Bronchial epithelial cell (primary cell): ENCODE measurements at regions not wholly inside any gene's neighbourhood (a gene's known extent, or its start where the extent isn't known, plus 50 kb on each side); places are given as distances from the start of the nearest gene placed in this dataset.

Experiments
- DNase-seq: peaks from one replicate; pipeline ENCODE4 v3.0.0-alpha.2; 2010; ENCODE audit warnings: low read depth
- FAIRE-seq: peaks from 2 replicates; lab custom pipeline; 2011; peaks lifted over from hg19 to GRCh38; lab: Jason Lieb, UNC
- H3K27me3 ChIP-seq: 2 replicates; pipeline ENCODE4 v1.5.1; 2011; ENCODE audit warnings: low read length; ENCODE audit not compliant: control insufficient read depth, insufficient read depth
- H3K36me3 ChIP-seq: 2 replicates; pipeline ENCODE4 v1.5.1; 2011; ENCODE audit warnings: low read length; ENCODE audit not compliant: control insufficient read depth, insufficient read depth
- H3K4me3 ChIP-seq: 2 replicates; pipeline ENCODE4 v1.5.1; 2011; ENCODE audit warnings: mild to moderate bottlenecking, low read depth, low read length, control low read depth
- CTCF ChIP-seq: IDR thresholded peaks from 2 replicates; pipeline ENCODE4 v1.5.1; 2011; ENCODE audit warnings: mild to moderate bottlenecking, moderate library complexity, low read length, control low read depth, inconsistent platforms; ENCODE audit not compliant: insufficient read depth, severe bottlenecking

GRCh38 chr12:116508145-116509121 lies 50.7 kb upstream of the MAP1LC3B2 start:
- DNase-seq (no peak), FAIRE-seq (no peak)
- Histone ChIP-seq H3K27me3 (no peaks in the 10 kb centered on the region), H3K4me3 (peak overlapping the region; percentile 19), H3K36me3 (no peaks in the 10 kb centered on the region)
- no peak for TF ChIP-seq CTCF
